Mesenchymal stem cell (in vitro differentiated cells and primary cell): ENCODE measurements at regions not wholly inside any gene's neighbourhood (a gene's known extent, or its start where the extent isn't known, plus 50 kb on each side); places are given as distances from the start of the nearest gene placed in this dataset.

Source experiments
- DNase-seq: peaks from one replicate; pipeline ENCODE4 v3.0.0-alpha.2; 2013
- H2AFZ ChIP-seq: one replicate; pipeline ENCODE4 v1.6.1; 2013; ENCODE audit warnings: low read depth, mild to moderate bottlenecking, control low read depth, inconsistent platforms, low read length, moderate library complexity
- H2AK5ac ChIP-seq: 2 replicates; pipeline ENCODE4 v1.6.1; 2013; ENCODE audit warnings: low read length, moderate library complexity, mild to moderate bottlenecking, inconsistent platforms; ENCODE audit not compliant: severe bottlenecking
- H2BK120ac ChIP-seq: one replicate; pipeline ENCODE4 v1.6.1; 2013; ENCODE audit warnings: low read depth, mild to moderate bottlenecking, inconsistent platforms, low read length, moderate library complexity
- H2BK12ac ChIP-seq, 2 experiments: one replicate each; pipeline ENCODE4 v1.6.1; 2013; ENCODE audit warnings: inconsistent platforms in 2 of 2, low read length in 2 of 2, mild to moderate bottlenecking in 2 of 2, moderate library complexity in 2 of 2, control low read depth in 1 of 2
- H2BK15ac ChIP-seq: one replicate; pipeline ENCODE4 v1.6.1; 2013; ENCODE audit warnings: mild to moderate bottlenecking, low read depth, inconsistent platforms; ENCODE audit not compliant: poor library complexity, severe bottlenecking
- H2BK5ac ChIP-seq: 2 replicates; pipeline ENCODE4 v1.6.1; 2013; ENCODE audit warnings: low read depth, mild to moderate bottlenecking, low read length, control low read depth, inconsistent platforms; ENCODE audit not compliant: poor library complexity, severe bottlenecking
- H3K14ac ChIP-seq, 2 experiments: one replicate each; pipeline ENCODE4 v1.6.1; 2013; ENCODE audit warnings: inconsistent platforms in 2 of 2, low read length in 2 of 2, control low read depth in 1 of 2, mild to moderate bottlenecking in 1 of 2, moderate library complexity in 1 of 2
- H3K18ac ChIP-seq, 2 experiments: one replicate each; pipeline ENCODE4 v1.6.1; 2013; ENCODE audit warnings: inconsistent platforms in 2 of 2, low read length in 2 of 2, control low read depth in 1 of 2, low read depth in 1 of 2, mild to moderate bottlenecking in 1 of 2
- H3K23ac ChIP-seq, 2 experiments: one replicate each; pipeline ENCODE4 v1.6.1; 2013; ENCODE audit warnings: inconsistent platforms in 2 of 2, low read length in 2 of 2, mild to moderate bottlenecking in 2 of 2, moderate library complexity in 2 of 2, control low read depth in 1 of 2
- H3K27ac ChIP-seq: 2 replicates; pipeline ENCODE4 v1.5.1; 2013; ENCODE audit warnings: mild to moderate bottlenecking, moderate library complexity, low read length, control low read depth, inconsistent platforms; ENCODE audit not compliant: poor library complexity, severe bottlenecking
- H3K27me3 ChIP-seq, 2 experiments: 2 replicates each; pipeline versions ENCODE4 v1.6.1 to v1.7.0; 2013; ENCODE audit warnings: low read length in 2 of 2, mild to moderate bottlenecking in 2 of 2, moderate library complexity in 2 of 2, control low read depth in 1 of 2, inconsistent platforms in 1 of 2; ENCODE audit not compliant: control insufficient read depth in 1 of 2, insufficient read depth in 1 of 2
- H3K36me3 ChIP-seq, 2 experiments: 2 replicates each; pipeline versions ENCODE4 v1.6.1 to v1.7.0; 2013; ENCODE audit warnings: low read length in 2 of 2, control low read depth in 1 of 2, inconsistent platforms in 1 of 2, low read depth in 1 of 2, mild to moderate bottlenecking in 1 of 2; ENCODE audit not compliant: insufficient read depth in 2 of 2, control insufficient read depth in 1 of 2
- H3K4ac ChIP-seq, 2 experiments: one replicate each; pipeline ENCODE4 v1.6.1; 2013; ENCODE audit warnings: inconsistent platforms in 2 of 2, low read length in 2 of 2, mild to moderate bottlenecking in 2 of 2, moderate library complexity in 2 of 2, control low read depth in 1 of 2, low read depth in 1 of 2
- H3K4me1 ChIP-seq: 2 replicates; pipeline ENCODE4 v1.6.1; 2013; ENCODE audit warnings: low read depth, low read length, control low read depth; ENCODE audit not compliant: control insufficient read depth, insufficient read depth
- H3K4me2 ChIP-seq: 2 replicates; pipeline ENCODE4 v1.6.1; 2013; ENCODE audit warnings: low read length, mild to moderate bottlenecking, inconsistent platforms; ENCODE audit not compliant: poor library complexity, severe bottlenecking
- H3K4me3 ChIP-seq, 2 experiments: 2 replicates each; pipeline versions ENCODE4 v1.5.1 to v1.7.0; 2013; ENCODE audit warnings: low read length in 2 of 2, mild to moderate bottlenecking in 2 of 2, control low read depth in 1 of 2, low read depth in 1 of 2; ENCODE audit not compliant: insufficient read depth in 1 of 2
- H3K79me1 ChIP-seq: replicated peaks from 2 replicates; pipeline ENCODE4 v1.6.1; 2013; ENCODE audit warnings: mild to moderate bottlenecking, control low read depth, low read length, inconsistent platforms; ENCODE audit not compliant: poor library complexity, severe bottlenecking
- H3K9ac ChIP-seq: 2 replicates; pipeline ENCODE4 v1.7.0; 2013; ENCODE audit warnings: mild to moderate bottlenecking, low read length, moderate library complexity
- H3K9me3 ChIP-seq: 2 replicates; pipeline ENCODE4 v1.7.0; 2013; ENCODE audit warnings: mild to moderate bottlenecking, low read length; ENCODE audit not compliant: control insufficient read depth
- H4K8ac ChIP-seq: one replicate; pipeline ENCODE4 v1.6.1; 2013; ENCODE audit warnings: inconsistent platforms, mild to moderate bottlenecking, low read length, moderate library complexity
- H4K91ac ChIP-seq: one replicate; pipeline ENCODE4 v1.6.1; 2013; ENCODE audit warnings: mild to moderate bottlenecking, low read length, inconsistent platforms
- WGBS: methylation state at CpG from one replicate; pipeline ENCODE4 v1.1.7; 2013; ENCODE audit warnings: mixed read lengths; 5-methylcytosine and 5-hydroxymethylcytosine counted together

DNA sequence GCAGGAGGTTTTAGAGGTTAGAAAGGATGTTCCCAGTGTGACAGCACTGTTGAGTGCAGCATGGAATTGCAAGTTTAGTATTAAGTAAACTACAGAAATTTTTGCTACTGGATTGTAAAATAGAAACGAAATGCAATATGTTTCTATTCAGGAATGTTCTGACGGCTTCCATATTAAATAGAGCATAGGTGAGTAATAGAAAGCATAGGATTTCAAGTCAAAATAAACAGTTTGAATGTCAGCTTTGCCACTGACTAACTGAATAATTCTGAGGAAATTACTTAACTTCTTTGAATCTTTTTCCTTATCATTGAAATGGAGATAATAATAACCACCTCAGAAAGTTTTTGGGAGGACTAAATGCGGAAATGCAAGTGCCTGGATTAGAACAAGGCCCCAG, 331.9 kb upstream of the GK2 start:
- Histone ChIP-seq H3K9me3 (no peaks in the 10 kb centered on the region), H3K4me1 (no peaks in the 10 kb centered on the region), H4K8ac (no peak overlapping the region), H3K27ac (no peak overlapping the region), H3K9ac (no peak overlapping the region), H3K4me2 (no peak overlapping the region), H4K91ac (no peak overlapping the region), H2BK5ac (no peak overlapping the region), H3K79me1 (no peaks in the 10 kb centered on the region), H2BK15ac (no peak overlapping the region), H3K36me3 (no peaks in the 10 kb centered on the region), H3K18ac (no peak overlapping the region), H2BK12ac (no peak overlapping the region), H3K14ac (no peak overlapping the region), H2AK5ac (no peak overlapping the region), H3K4me3 (no peak overlapping the region), H2BK120ac (no peak overlapping the region), H3K4ac (no peak overlapping the region), H3K27me3 (no peaks in the 10 kb centered on the region), H2AFZ (no peak overlapping the region), H3K23ac (no peak overlapping the region)
- 88% methylated on average over 2 of the region's 3 CpGs for WGBS
- DNase-seq = no peak

DNA sequence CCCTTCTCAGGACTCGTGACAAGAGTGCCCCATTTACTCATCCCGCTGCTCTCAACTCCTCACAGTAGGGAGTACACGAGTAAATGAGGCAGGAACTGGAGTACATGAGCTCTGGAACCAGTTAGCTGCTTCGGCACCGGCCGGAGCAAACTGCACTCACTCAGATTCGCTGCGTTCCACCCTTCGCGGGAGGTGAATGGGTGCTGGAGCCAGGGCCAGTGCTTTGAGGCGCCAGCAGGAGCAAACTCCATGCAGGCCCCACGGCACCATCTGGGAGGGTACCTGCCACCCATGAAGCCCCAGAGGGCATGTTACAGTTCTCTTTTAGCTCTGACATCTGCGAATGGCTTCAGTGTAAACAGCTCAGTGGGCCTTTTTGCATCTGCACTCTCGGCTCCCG, 315.5 kb upstream of the GK2 start:
- Histone ChIP-seq H3K27me3 (no peaks in the 10 kb centered on the region), H2BK15ac (no peak overlapping the region), H4K8ac (peak overlapping the region; percentile 37), H3K27ac (no peak overlapping the region), H3K4me2 (no peak overlapping the region), H3K9me3 (no peaks in the 10 kb centered on the region), H3K79me1 (no peaks in the 10 kb centered on the region), H3K23ac (no peak overlapping the region), H2AK5ac (no peak overlapping the region), H3K18ac (no peak overlapping the region), H3K4me3 (no peak overlapping the region), H3K4me1 (no peaks in the 10 kb centered on the region), H3K36me3 (no peaks in the 10 kb centered on the region), H3K14ac (peak overlapping the region in 1 of 2 experiments; percentile 81), H2AFZ (peak overlapping the region; percentile 71), H3K9ac (no peak overlapping the region), H2BK12ac (peak overlapping the region in 1 of 2 experiments; percentile 25), H2BK120ac (no peak overlapping the region), H3K4ac (no peak overlapping the region), H4K91ac (no peak overlapping the region), H2BK5ac (no peak overlapping the region)
- WGBS = 87% methylated on average over 15 of the region's 15 CpGs
- DNase-seq = no peak

DNA sequence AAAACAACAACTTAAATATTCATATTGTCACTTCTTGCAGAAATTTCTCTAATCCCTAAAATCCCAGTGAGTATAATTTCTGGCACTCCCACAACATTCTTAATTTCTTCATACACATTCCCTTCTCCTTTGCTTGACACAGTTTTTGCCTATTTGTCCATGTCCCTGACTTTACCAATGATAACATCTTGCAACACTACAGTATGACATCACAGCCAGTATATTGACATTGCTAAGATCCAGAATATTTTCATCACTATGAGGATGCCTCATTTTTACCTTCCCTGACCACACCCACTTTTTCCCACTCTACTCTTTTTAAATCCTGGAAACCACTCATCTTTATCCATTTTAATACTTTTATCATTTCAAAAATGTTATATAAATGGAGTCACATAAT, 292.3 kb upstream of the GK2 start:
- no peak overlapping the region for H3K4me2 ChIP-seq
- no peak overlapping the region for H3K18ac ChIP-seq
- H3K27ac ChIP-seq = no peak overlapping the region
- H3K4ac ChIP-seq = no peak overlapping the region
- no peaks in the 10 kb centered on the region for H3K36me3 ChIP-seq
- DNase-seq = no peak
- no peak overlapping the region for H2AK5ac ChIP-seq
- H3K4me1 ChIP-seq = no peaks in the 10 kb centered on the region
- H2BK12ac ChIP-seq = no peak overlapping the region
- H3K4me3 ChIP-seq = no peak overlapping the region
- H2BK5ac ChIP-seq = no peak overlapping the region
- no peak overlapping the region for H3K23ac ChIP-seq
- no peak overlapping the region for H3K9ac ChIP-seq
- H4K91ac ChIP-seq = no peak overlapping the region
- no peaks in the 10 kb centered on the region for H3K27me3 ChIP-seq
- H2BK15ac ChIP-seq = no peak overlapping the region
- no peak overlapping the region for H4K8ac ChIP-seq
- H3K79me1 ChIP-seq = no peaks in the 10 kb centered on the region
- H3K9me3 ChIP-seq = peaks cover 14% of the 10 kb centered on the region
- H3K14ac ChIP-seq = no peak overlapping the region
- H2BK120ac ChIP-seq = no peak overlapping the region
- H2AFZ ChIP-seq = no peak overlapping the region

DNA sequence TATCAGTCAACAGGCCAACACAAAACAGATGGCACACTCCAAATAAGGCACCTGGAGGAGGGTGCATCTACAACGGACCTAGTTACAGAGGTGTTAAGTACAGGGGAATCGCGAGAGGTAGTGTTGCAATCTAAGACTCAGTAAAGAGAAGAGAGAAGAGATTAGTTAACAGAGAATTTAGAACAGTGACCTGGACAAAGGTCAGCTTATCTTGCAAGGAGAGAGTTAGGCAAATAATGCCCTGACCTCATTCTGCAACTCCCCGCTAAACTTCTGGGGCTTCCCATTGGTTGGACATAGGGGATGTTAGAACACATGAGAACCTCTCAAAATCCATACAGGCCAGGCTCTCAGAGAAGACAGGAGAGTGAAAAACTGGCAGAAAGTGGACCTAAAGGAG, 289.4 kb upstream of the GK2 start:
- DNase-seq = no peak
- Histone ChIP-seq H2BK15ac (no peak overlapping the region), H3K4me3 (no peak overlapping the region), H3K9ac (no peak overlapping the region), H3K27me3 (no peaks in the 10 kb centered on the region), H2BK5ac (no peak overlapping the region), H3K9me3 (peaks cover 38% of the 10 kb centered on the region), H2AK5ac (no peak overlapping the region), H3K27ac (no peak overlapping the region), H3K4me1 (no peaks in the 10 kb centered on the region), H4K91ac (no peak overlapping the region), H2BK120ac (no peak overlapping the region), H3K36me3 (no peaks in the 10 kb centered on the region), H3K23ac (no peak overlapping the region), H3K4me2 (no peak overlapping the region), H3K79me1 (no peaks in the 10 kb centered on the region), H4K8ac (no peak overlapping the region), H3K18ac (no peak overlapping the region), H2BK12ac (no peak overlapping the region), H3K14ac (no peak overlapping the region), H2AFZ (no peak overlapping the region), H3K4ac (no peak overlapping the region)
- 94% methylated on average over 4 of the region's 4 CpGs for WGBS
